Heart right ventricle (tissue), 16 donors: ENCODE measurements at regions not wholly inside any gene's neighbourhood (a gene's known extent, or its start where the extent isn't known, plus 50 kb on each side); places are given as distances from the start of the nearest gene placed in this dataset.

Experiments
- ATAC-seq, 8 donors: fragments of 200-7000 bp; cut with Tn5 transposase; one replicate each; pipeline ENCODE4 v1.9.1; 2020; ENCODE audit warnings: mild to moderate bottlenecking in 8 of 8, moderate library complexity in 8 of 8, moderate number of reproducible peaks in 1 of 8
- DNase-seq, 2 donors: peaks; one replicate each; pipeline ENCODE4 v3.0.0-alpha.2; 2020
- H3K27ac ChIP-seq, 10 donors: fragments of 200-600 bp; sonication (generic) in 2 of 10; one replicate each; pipeline versions ENCODE4 v1.5.0 to v1.8.0; 2020 to 2022; ENCODE audit warnings: mild to moderate bottlenecking in 3 of 10
- H3K27me3 ChIP-seq, 7 donors: fragments of 200-600 bp; one replicate each; pipeline ENCODE4 v1.8.0; 2021 to 2022; ENCODE audit warnings: mild to moderate bottlenecking in 2 of 7
- H3K36me3 ChIP-seq, 9 donors: fragments of 200-600 bp; sonication (generic) in 1 of 9; one replicate each; pipeline versions ENCODE4 v1.5.0 to v1.8.0; 2020 to 2022; ENCODE audit warnings: mild to moderate bottlenecking in 2 of 9
- H3K4me1 ChIP-seq, 9 donors: fragments of 200-600 bp; sonication (generic) in 1 of 9; one replicate each; pipeline versions ENCODE4 v1.5.0 to v1.8.0; 2020 to 2022; ENCODE audit warnings: mild to moderate bottlenecking in 4 of 9
- H3K4me3 ChIP-seq, 10 donors: fragments of 200-600 bp; sonication (generic) in 2 of 10; one replicate each; pipeline versions ENCODE4 v1.5.0 to v1.8.0; 2020 to 2022; ENCODE audit warnings: mild to moderate bottlenecking in 7 of 10, moderate library complexity in 2 of 10
- H3K9me3 ChIP-seq, 11 donors: fragments of 200-600 bp in 10 of 11; sonication (generic) in 2 of 11; one replicate each; pipeline versions ENCODE4 v1.5.0 to v1.8.0; 2013 to 2022; ENCODE audit warnings: mild to moderate bottlenecking in 2 of 11, control low read depth in 1 of 11, moderate library complexity in 1 of 11
- CTCF ChIP-seq, 9 donors: fragments of 200-600 bp; sonication (generic) in 2 of 9; IDR thresholded peaks; one replicate each; pipeline versions ENCODE4 v1.5.0 to v1.8.0; 2021 to 2022; ENCODE audit warnings: antibody characterized with exemption in 9 of 9, mild to moderate bottlenecking in 5 of 9, moderate library complexity in 1 of 9
- WGBS, 2 donors: extraction: QIAGEN DNeasy Blood & Tissue Kit; methylation state at CpG; one replicate each; pipeline ENCODE4 v1.1.7; 2013; ENCODE audit warnings: inconsistent platforms in 1 of 2; 5-methylcytosine and 5-hydroxymethylcytosine counted together
- intact Hi-C, 10 donors: fragments of 100-400 bp; cut with DNase I; formaldehyde crosslinking; loops; one replicate each; pipeline versions ENCODE4 v1.11.1 to v1.14.2; 2022
- donor health status: Arrhythmogenic right ventricular cardiomyopathy.
- donor health status: ischemic (EF 13 %, LVEDD 7.1; RV severe dilation, severe dysfunction).
- donor health status: healthy with polysubstance abuse.
- donor health status: DM: no; HTN: yes; CAD: no.
- donor health status: DM: no; HTN: no; CAD: no.
- donor health status: ischemic (EF 25% LVEDD 6.9; RV normal size, moderate dysfunction).
- donor health status: ischemic (EF 25% LVEDD 5.7; RV mildly dilated, moderate dysfunction).
- donor health status: healthy.
- donor health status: DM: yes; HTN: yes; CAD: no.
- donor health status: Ischemic cardiomyopathy.
- donor health status: ischemic (EF 35%, LVEDD 5.7; RV mildly dilated, moderate dysfunction).
- donor health status: nonischemic (EF 11% LVEDD 7.7; RV severe dilation, severe dysfunction).
- donor health status: DM: yes; HTN: yes; CAD: no.
- donor health status: PGD.
- donor health status: ischemic (EF 29% LVEDD 5.4; RV normal size, mild dysfunction).
- donor health status: nonischemic (EF 23%, LVEDD 6.1; RV moderate dilation, normal function).

- no peak for ATAC-seq
- H3K9me3 ChIP-seq: peaks cover 0 to 4% (median 0%) of the 10 kb centered on the region in 11 donors
- WGBS, 2 donors: 85 to 86% methylated on average over 3 of the region's 3 CpGs
- H3K27ac ChIP-seq: no peak overlapping the region
- no peak for DNase-seq
- no peak overlapping the region for H3K4me3 ChIP-seq
- intact Hi-C loops: no loop called here
- no peaks in the 10 kb centered on the region for H3K36me3 ChIP-seq
- H3K4me1 ChIP-seq: no peaks in the 10 kb centered on the region
- TF ChIP-seq CTCF (IDR thresholded peaks at IDR 0.05): no peak
- peaks cover 0 to 24% (median 10%) of the 10 kb centered on the region in 7 donors for H3K27me3 ChIP-seq
These were observed 69.3 kb downstream of the CAMK2N1 start for GRCh38 chr1:20416706-20417105.

GRCh38 chr1:20413776-20414140 is 72.3 kb downstream of the CAMK2N1 start:
- ATAC-seq (no peak), DNase-seq (no peak)
- 76 to 82% methylated on average over 3 of the region's 3 CpGs for whole genome bisulfite sequencing, 2 donors
- H3K27me3 ChIP-seq: peaks cover 0 to 13% (median 4%) of the 10 kb centered on the region in 7 donors
- H3K9me3 ChIP-seq: no peaks in the 10 kb centered on the region
- intact Hi-C loops: no loop called here
- no peak overlapping the region for H3K4me3 ChIP-seq
- no peak for TF ChIP-seq CTCF (IDR thresholded peaks at IDR 0.05)
- H3K4me1 ChIP-seq: peaks cover 0 to 6% (median 0%) of the 10 kb centered on the region in 9 donors
- no peak overlapping the region for H3K27ac ChIP-seq
- no peaks in the 10 kb centered on the region for H3K36me3 ChIP-seq

GRCh38 chr1:20413136-20413775 is 72.8 kb downstream of the CAMK2N1 start:
- H3K27me3 ChIP-seq: peaks cover 0 to 8% (median 2%) of the 10 kb centered on the region in 7 donors
- H3K36me3 ChIP-seq: no peaks in the 10 kb centered on the region
- no peaks in the 10 kb centered on the region for H3K9me3 ChIP-seq
- ATAC-seq: no peak
- TF ChIP-seq CTCF (IDR thresholded peaks at IDR 0.05): no peak
- peaks cover 0 to 6% (median 0%) of the 10 kb centered on the region in 9 donors for H3K4me1 ChIP-seq
- H3K4me3 ChIP-seq: no peak overlapping the region
- no peak for DNase-seq
- intact Hi-C loops: no loop called here
- 78 to 79% methylated on average over 11 of the region's 11 CpGs for WGBS, 2 donors
- H3K27ac ChIP-seq: no peak overlapping the region

- DNase-seq (no peak), ATAC-seq (peak in 1 of 8 donors; percentile 45)
- Histone ChIP-seq H3K9me3 (no peaks in the 10 kb centered on the region), H3K4me3 (no peak overlapping the region), H3K4me1 (peaks cover 0 to 6% (median 0%) of the 10 kb centered on the region in 9 donors), H3K27ac (no peak overlapping the region), H3K27me3 (peaks cover 0 to 5% (median 0%) of the 10 kb centered on the region in 7 donors), H3K36me3 (no peaks in the 10 kb centered on the region)
- TF ChIP-seq CTCF (IDR thresholded peaks at IDR 0.05): no peak
- WGBS, 2 donors: 70 to 73% methylated on average over 10 of the region's 10 CpGs
- intact Hi-C loops: no loop called here
These were observed 74.6 kb downstream of the CAMK2N1 start for GRCh38 chr1:20411196-20411980.
